ENCODE measurements at regions not wholly inside any gene's neighbourhood (a gene's known extent, or its start where the extent isn't known, plus 50 kb on each side); places are given as distances from the start of the nearest gene placed in this dataset.

DNA sequence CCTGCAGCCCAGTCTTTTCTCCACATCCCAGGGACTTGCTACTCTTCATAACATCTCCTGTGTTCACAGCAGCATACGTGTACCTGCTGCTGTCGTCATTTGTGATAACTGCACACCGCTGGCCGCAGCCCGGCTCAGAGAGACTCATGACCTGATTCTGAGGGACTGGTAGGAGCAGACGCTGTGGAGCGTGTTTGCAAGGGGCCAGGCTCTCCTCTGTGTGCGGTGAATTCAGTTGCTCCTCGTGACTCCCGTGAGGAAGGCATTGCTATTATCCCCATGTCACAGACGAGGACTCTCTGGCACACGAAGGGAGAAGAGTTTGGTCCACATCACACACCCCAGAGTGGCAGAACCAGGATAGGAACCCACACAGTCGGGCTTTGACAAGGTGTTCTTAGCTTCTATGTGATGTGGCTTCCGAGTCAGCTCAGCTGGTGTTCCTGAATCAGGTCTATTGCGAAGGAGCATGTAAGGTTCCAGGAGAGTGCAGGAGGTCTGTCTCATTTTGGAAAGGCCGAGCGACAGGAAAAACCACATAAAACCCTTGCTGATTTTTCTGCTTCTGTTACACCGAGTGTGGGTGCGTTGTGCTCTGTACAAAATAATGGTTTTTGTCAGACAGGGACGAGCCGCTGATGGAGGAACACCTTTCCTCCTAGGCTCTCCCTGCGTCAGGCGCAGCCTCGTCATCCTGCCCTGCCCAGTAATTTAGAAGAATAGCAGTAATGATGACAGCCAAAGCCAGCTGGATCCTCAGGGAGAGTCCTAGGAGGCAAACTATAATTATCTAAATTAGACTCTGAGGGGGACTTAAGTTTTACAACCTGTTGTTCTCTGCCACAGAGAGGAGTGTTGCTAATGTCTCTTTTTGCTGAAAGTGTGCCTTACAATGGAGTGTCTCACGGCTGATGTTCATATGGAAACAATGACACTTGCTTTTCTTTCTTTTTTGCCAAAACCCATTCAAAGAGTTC is 157.5 kb upstream of the RGMA start:
- Histone ChIP-seq H3K9ac (ENCODE audit: low read length) (no peak overlapping the region), H3K27ac (ENCODE audit: low read depth, low read length) (no peak overlapping the region), H3K4me3 (ENCODE audit: low read depth in 1 of 2, low read length in 2 of 2) (no peak overlapping the region)

DNA sequence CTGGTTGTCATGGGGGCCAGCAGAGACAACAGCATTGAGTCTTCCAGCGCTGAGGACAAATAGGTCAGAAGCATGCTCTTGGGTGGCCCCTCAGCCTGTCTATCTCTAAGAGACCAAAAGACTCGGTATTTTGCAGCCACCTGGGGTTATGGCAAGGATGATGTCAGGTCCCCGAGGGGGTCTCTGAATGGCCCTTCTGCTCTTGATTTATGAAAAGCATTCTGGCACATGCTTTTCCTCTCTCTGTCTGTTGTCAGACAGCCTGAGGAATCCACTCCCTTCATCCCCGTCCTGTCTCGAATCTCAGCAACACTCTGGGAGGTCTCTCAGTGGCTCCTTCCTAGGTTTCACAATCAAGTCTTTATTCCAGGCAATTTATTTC is 156.6 kb upstream of the RGMA start:
- H3K4me1 ChIP-seq (ENCODE audit: insufficient read depth, low read length), result no peaks in the 10 kb centered on the region
- no peak overlapping the region for H3K9ac ChIP-seq (ENCODE audit: low read length)
- H3K36me3 ChIP-seq (ENCODE audit: insufficient read depth, low read length), result no peaks in the 10 kb centered on the region
- H3K27me3 ChIP-seq (ENCODE audit: control insufficient read depth in 1 of 2, insufficient read depth in 2 of 2, low read length in 2 of 2), result no peaks in the 10 kb centered on the region
- H3K4me3 ChIP-seq (ENCODE audit: low read depth in 1 of 2, low read length in 2 of 2), result no peak overlapping the region
- H3K27ac ChIP-seq (ENCODE audit: low read depth, low read length), result no peak overlapping the region
- no peaks in the 10 kb centered on the region for H3K9me3 ChIP-seq (ENCODE audit: low read length)

More for the DNA sequence above, 157.5 kb upstream of the RGMA start:
- H3K36me3 ChIP-seq (ENCODE audit: insufficient read depth, low read length), result no peaks in the 10 kb centered on the region
- no peaks in the 10 kb centered on the region for H3K4me1 ChIP-seq (ENCODE audit: insufficient read depth, low read length)
- no peaks in the 10 kb centered on the region for H3K27me3 ChIP-seq (ENCODE audit: control insufficient read depth in 1 of 2, insufficient read depth in 2 of 2, low read length in 2 of 2)
- H3K9me3 ChIP-seq (ENCODE audit: low read length), result no peaks in the 10 kb centered on the region

DNA sequence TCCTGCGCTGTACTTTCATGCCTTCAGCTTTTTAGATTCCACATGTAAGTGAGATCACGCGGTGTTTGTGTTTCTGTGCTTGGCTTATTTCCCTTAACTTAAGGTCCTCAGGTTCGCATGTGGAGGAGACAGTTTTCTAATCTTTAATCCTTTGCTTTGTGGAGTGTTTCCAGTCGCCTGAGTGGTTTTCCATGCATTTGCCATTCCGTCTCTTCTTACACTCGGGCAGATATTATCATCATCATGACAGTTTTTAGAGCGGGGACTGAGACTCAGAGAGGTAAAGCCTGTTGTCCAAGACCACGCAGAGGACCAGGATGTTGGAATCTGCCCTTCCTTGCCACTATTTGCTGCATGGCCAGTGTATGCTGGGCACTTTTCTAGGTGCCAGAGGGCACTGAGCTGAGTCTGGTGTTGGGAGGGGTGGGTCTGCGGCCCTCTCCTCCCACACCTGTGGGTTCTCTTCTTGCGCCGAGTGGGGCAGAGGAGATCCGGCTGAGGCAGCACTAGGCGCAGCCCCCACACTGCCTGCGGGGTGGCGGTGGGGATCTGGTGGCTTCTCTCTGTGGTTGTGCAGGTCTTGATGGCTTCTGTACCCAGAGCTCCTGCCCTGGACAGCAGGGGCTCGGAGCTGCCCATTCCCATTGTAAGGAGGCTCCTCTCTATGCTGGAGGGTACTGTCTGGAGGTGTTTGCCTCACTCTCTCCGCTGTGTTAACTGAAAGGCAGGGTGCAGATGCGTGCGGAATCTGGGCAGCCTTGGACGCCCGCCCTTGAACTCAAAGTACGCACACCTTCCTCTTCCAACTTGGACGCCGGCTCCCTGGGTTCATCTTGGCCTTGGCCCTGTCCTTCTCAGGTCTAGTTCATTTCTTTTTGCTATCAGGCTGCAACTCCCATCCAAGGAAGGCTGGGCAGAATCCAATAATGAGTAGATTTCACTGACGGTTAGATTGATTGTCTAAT is 156.0 kb upstream of the RGMA start:
- Histone ChIP-seq H3K9me3 (ENCODE audit: low read length) (no peaks in the 10 kb centered on the region), H3K27me3 (ENCODE audit: control insufficient read depth in 1 of 2, insufficient read depth in 2 of 2, low read length in 2 of 2) (no peaks in the 10 kb centered on the region), H3K27ac (ENCODE audit: low read depth, low read length) (no peak overlapping the region), H3K9ac (ENCODE audit: low read length) (no peak overlapping the region), H3K4me3 (ENCODE audit: low read depth in 1 of 2, low read length in 2 of 2) (no peak overlapping the region), H3K36me3 (ENCODE audit: insufficient read depth, low read length) (no peaks in the 10 kb centered on the region), H3K4me1 (ENCODE audit: insufficient read depth, low read length) (no peaks in the 10 kb centered on the region)

DNA sequence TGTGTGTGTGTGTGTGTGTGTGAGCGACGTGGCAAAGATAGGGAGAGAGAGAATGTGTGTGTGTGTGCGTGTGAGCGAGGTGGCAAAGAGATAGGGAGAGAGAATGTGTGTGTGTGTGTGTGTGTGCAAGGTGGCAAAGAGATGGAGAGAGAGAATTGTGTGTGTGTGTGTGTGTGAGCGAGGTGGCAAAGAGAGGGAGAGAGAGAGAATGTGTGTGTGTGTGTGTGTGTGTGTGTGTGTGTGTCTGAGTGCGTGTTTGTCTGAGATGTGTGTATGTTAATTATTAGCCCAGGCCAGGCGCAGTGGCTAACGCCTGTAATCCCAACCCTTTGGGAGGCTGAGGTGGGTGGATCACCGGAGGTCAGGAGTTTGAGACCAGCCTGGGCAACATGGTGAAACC is 154.6 kb upstream of the RGMA start:
- no peak overlapping the region for H3K27ac ChIP-seq (ENCODE audit: low read depth, low read length)
- H3K9ac ChIP-seq (ENCODE audit: low read length), result no peak overlapping the region
- no peaks in the 10 kb centered on the region for H3K27me3 ChIP-seq (ENCODE audit: control insufficient read depth in 1 of 2, insufficient read depth in 2 of 2, low read length in 2 of 2)
- no peaks in the 10 kb centered on the region for H3K9me3 ChIP-seq (ENCODE audit: low read length)
- H3K4me3 ChIP-seq (ENCODE audit: low read depth in 1 of 2, low read length in 2 of 2), result no peak overlapping the region
- no peaks in the 10 kb centered on the region for H3K36me3 ChIP-seq (ENCODE audit: insufficient read depth, low read length)
- H3K4me1 ChIP-seq (ENCODE audit: insufficient read depth, low read length), result no peaks in the 10 kb centered on the region

DNA sequence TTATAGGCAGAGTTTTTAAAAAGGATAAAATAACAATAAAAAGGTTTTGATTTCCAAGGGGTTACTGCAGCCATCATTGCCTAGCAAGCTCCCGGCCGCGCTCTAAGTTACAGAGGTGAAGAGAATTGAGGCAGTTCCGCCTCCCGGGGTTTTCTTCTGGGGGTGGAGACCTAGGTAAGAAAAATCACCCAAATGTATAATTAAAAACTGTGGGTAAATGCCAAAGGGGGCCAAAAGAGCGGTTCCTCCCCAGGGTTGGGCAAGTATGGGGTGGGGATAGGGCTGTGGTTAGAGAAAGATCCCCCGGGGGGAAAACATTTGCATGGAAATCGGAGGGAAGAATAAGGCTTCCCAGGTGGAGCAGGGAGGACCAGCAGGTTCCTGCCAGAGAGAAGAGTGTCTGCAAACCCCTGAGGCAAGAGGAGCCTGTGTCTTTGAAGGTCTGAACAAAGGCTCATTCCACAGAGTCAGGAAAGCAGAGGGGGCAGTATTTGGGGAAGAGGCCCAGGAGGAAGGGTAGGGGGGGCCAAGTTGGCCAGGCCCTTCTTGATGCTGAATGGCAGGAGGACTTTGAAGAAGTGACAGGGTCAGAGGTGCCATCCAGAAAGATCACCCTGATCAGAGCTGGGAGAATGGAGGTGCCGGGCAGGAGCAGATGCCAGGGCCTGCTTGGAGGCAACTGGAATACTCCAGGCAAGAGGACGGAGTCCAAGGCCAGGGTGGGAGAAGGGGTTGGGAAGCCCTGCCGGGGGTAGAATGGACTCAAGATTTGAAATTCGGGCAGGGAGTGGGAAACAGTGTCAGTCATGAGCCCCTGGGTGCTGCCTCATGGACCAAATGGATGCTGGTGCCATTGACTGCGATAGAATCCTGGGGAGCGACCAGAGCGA is 152.9 kb upstream of the RGMA start:
- H3K9me3 ChIP-seq (ENCODE audit: low read length), result no peaks in the 10 kb centered on the region
- no peak overlapping the region for H3K9ac ChIP-seq (ENCODE audit: low read length)
- no peaks in the 10 kb centered on the region for H3K4me1 ChIP-seq (ENCODE audit: insufficient read depth, low read length)
- H3K27me3 ChIP-seq (ENCODE audit: control insufficient read depth in 1 of 2, insufficient read depth in 2 of 2, low read length in 2 of 2), result no peaks in the 10 kb centered on the region
- H3K4me3 ChIP-seq (ENCODE audit: low read depth in 1 of 2, low read length in 2 of 2), result no peak overlapping the region
- no peak overlapping the region for H3K27ac ChIP-seq (ENCODE audit: low read depth, low read length)
- H3K36me3 ChIP-seq (ENCODE audit: insufficient read depth, low read length), result no peaks in the 10 kb centered on the region

DNA sequence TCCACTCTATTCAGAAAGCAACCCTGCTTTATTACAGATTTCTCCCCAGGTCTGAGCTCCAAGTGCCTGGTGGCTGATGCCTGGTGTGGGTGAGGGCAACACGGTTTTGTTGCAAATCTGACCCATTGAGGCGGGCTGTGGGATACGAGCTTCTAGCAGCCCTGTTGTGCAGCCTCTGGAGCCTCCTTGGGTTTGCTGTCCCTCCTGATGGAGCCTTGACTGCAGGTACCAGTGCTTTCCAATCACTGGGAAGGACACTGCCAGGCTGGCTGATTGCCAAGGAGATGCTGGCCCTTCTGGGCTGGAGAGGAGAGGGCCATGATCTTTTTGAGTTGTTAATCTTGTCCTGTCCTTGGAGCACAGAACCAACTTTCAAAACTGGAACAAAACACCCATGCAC is 151.0 kb upstream of the RGMA start:
- no peak overlapping the region for H3K9ac ChIP-seq (ENCODE audit: low read length)
- H3K4me3 ChIP-seq (ENCODE audit: low read depth in 1 of 2, low read length in 2 of 2), result no peak overlapping the region
- no peaks in the 10 kb centered on the region for H3K27me3 ChIP-seq (ENCODE audit: control insufficient read depth in 1 of 2, insufficient read depth in 2 of 2, low read length in 2 of 2)
- no peaks in the 10 kb centered on the region for H3K36me3 ChIP-seq (ENCODE audit: insufficient read depth, low read length)
- H3K9me3 ChIP-seq (ENCODE audit: low read length), result no peaks in the 10 kb centered on the region
- H3K27ac ChIP-seq (ENCODE audit: low read depth, low read length), result no peak overlapping the region
- no peaks in the 10 kb centered on the region for H3K4me1 ChIP-seq (ENCODE audit: insufficient read depth, low read length)

DNA sequence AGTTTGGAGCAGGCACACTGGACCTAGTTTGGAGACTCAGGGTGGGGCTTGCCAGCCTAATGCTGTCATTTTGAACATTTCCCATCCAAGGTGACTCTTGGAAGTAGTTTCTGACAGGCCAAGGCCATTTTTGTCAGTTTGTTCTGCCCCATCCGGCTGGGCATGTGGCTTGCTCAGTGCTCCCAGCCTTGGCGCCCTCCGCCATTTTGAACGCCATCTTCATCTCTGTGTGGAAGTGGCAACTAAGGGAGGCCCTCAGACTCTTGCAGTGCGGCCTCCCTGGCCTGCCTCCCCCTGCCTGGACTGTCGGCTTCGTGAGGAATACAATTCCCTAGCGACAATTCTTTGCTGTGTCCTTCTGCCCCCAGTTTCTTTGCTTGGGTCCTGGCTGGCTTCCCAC is 150.6 kb upstream of the RGMA start:
- Histone ChIP-seq H3K36me3 (ENCODE audit: insufficient read depth, low read length) (no peaks in the 10 kb centered on the region), H3K4me3 (ENCODE audit: low read depth in 1 of 2, low read length in 2 of 2) (no peak overlapping the region), H3K4me1 (ENCODE audit: insufficient read depth, low read length) (no peaks in the 10 kb centered on the region), H3K9ac (ENCODE audit: low read length) (no peak overlapping the region), H3K27ac (ENCODE audit: low read depth, low read length) (no peak overlapping the region), H3K27me3 (ENCODE audit: control insufficient read depth in 1 of 2, insufficient read depth in 2 of 2, low read length in 2 of 2) (no peaks in the 10 kb centered on the region), H3K9me3 (ENCODE audit: low read length) (no peaks in the 10 kb centered on the region)

DNA sequence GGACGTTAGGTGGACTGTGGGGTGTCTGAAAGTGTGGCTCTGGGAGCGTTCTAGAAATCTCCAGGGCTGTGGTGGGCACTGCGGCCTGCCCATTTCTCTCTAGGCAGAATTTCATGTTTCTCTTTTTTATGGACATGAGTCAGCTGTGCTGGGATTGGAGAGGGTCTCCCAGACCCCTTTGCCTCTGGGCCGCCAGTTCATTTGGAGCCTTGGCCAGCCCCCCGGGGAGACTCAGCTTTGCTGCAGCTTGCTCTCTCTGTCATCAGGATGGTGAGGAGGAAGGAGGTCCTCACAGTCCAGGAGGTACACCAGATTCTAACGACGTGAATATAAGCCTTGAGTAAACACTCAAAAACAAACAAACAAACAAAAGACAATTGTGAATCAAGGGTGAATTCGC is 149.6 kb upstream of the RGMA start:
- no peaks in the 10 kb centered on the region for H3K36me3 ChIP-seq (ENCODE audit: insufficient read depth, low read length)
- H3K4me1 ChIP-seq (ENCODE audit: insufficient read depth, low read length), result no peaks in the 10 kb centered on the region
- no peak overlapping the region for H3K9ac ChIP-seq (ENCODE audit: low read length)
- H3K9me3 ChIP-seq (ENCODE audit: low read length), result no peaks in the 10 kb centered on the region
- no peak overlapping the region for H3K27ac ChIP-seq (ENCODE audit: low read depth, low read length)
- H3K4me3 ChIP-seq (ENCODE audit: low read depth in 1 of 2, low read length in 2 of 2), result no peak overlapping the region
- H3K27me3 ChIP-seq (ENCODE audit: control insufficient read depth in 1 of 2, insufficient read depth in 2 of 2, low read length in 2 of 2), result no peaks in the 10 kb centered on the region

DNA sequence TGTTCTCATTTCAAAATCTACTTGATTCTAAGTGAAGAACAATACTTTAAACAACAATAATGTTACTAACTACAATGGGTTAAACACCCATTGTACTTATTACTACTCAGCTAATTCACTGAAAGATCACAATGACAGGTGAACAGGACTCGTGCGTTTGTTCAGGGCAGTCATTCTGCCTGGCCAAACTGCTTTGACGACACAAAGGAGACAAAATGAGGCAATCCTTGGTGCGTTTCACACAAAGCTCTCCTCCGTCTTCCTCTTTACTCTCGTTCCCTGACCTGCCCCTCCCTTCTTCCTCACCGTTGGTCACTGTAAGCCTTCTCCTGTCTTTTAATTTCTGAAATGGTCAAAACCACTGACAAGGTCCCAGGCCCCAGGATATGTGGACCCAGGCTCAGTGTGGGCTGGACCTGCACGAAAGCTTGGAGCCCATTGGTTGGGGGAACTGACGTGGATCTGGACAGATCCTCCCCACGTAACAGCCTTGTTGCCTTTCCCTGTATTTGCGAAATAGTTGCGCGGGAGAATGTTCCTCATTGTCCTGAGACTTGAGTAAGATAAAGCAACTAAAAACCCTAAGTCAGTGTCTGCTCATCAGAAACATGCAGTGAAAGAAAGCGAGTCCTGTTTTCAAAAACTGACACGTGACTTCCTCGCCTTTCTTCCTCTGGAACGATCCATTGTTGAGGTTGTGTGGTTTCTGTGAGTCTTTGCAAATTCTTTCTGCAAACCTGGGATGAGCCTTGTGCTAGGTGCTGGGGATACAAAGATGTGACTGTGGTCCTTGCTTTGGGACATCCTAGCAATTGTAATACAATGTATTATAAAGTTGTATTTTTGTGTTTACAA is 147.1 kb upstream of the RGMA start:
- Histone ChIP-seq H3K27ac (ENCODE audit: low read depth, low read length) (no peak overlapping the region), H3K27me3 (ENCODE audit: control insufficient read depth in 1 of 2, insufficient read depth in 2 of 2, low read length in 2 of 2) (no peaks in the 10 kb centered on the region), H3K4me3 (ENCODE audit: low read depth in 1 of 2, low read length in 2 of 2) (no peak overlapping the region), H3K36me3 (ENCODE audit: insufficient read depth, low read length) (no peaks in the 10 kb centered on the region), H3K9ac (ENCODE audit: low read length) (no peak overlapping the region), H3K4me1 (ENCODE audit: insufficient read depth, low read length) (no peaks in the 10 kb centered on the region), H3K9me3 (ENCODE audit: low read length) (no peaks in the 10 kb centered on the region)

DNA sequence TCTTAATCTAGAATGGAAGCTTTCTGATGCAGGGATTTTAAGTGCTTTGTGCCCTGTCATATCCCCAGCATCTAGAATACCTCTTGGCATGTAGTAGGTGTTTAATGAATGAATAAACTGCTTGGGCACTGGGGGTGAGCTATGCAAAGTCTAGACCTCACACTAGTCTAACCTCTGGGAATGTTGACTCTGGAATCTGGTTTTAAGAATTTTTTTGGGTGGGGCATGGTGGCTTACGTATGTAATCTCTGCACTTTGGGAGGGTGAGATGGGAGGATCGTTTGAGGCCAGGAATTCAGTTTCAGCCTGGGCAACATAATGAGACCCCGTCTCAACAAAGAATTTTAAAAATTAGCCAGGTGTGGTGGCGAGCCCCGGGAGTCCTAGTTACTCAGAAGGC is 146.3 kb upstream of the RGMA start:
- Histone ChIP-seq H3K27ac (ENCODE audit: low read depth, low read length) (no peak overlapping the region), H3K36me3 (ENCODE audit: insufficient read depth, low read length) (no peaks in the 10 kb centered on the region), H3K4me3 (ENCODE audit: low read depth in 1 of 2, low read length in 2 of 2) (no peak overlapping the region), H3K4me1 (ENCODE audit: insufficient read depth, low read length) (no peaks in the 10 kb centered on the region), H3K9ac (ENCODE audit: low read length) (no peak overlapping the region), H3K27me3 (ENCODE audit: control insufficient read depth in 1 of 2, insufficient read depth in 2 of 2, low read length in 2 of 2) (no peaks in the 10 kb centered on the region), H3K9me3 (ENCODE audit: low read length) (no peaks in the 10 kb centered on the region)

Measured in muscle layer of colon (tissue), 2 donors.